GM19397 (cell line): ENCODE measurements at regions not wholly inside any gene's neighbourhood (a gene's known extent, or its start where the extent isn't known, plus 50 kb on each side); places are given as distances from the start of the nearest gene placed in this dataset.
"Not testable (repeated sequence)": the region's sequence is repeated elsewhere in the genome, so short reads cannot be mapped to it uniquely, and the experiment has no call there.

ENCODE experiments used
- ATAC-seq: cut with Tn5 transposase; IDR thresholded peaks from one replicate; pipeline ENCODE4 v1.9.1; 2021; ENCODE audit warnings: mild to moderate bottlenecking, moderate library complexity; ENCODE audit not compliant: unreplicated experiment

GRCh38 chr1:234771642-234772344, 161.8 kb upstream of the IRF2BP2 start:
- ATAC-seq, result no peak

GRCh38 chr1:234770924-234771540, 161.1 kb upstream of the IRF2BP2 start:
- no peak for ATAC-seq

- no peak for ATAC-seq
Observed at GRCh38 chr1:234769986-234770795, 160.2 kb upstream of the IRF2BP2 start.

GRCh38 chr1:234769284-234769985, 159.5 kb upstream of the IRF2BP2 start:
- ATAC-seq, result no peak

GRCh38 chr1:234768569-234769283, 158.7 kb upstream of the IRF2BP2 start:
- no peak for ATAC-seq

- ATAC-seq, result no peak
Observed at GRCh38 chr1:234768171-234768568, 158.2 kb upstream of the IRF2BP2 start.

- ATAC-seq, result no peak
Observed at GRCh38 chr1:234765672-234766071, 155.7 kb upstream of the IRF2BP2 start.

GRCh38 chr1:234765181-234765580, 155.2 kb upstream of the IRF2BP2 start:
- ATAC-seq, result no peak

GRCh38 chr1:234763910-234764309, 153.9 kb upstream of the IRF2BP2 start:
- ATAC-seq, result no peak

GRCh38 chr1:234763367-234763766, 153.4 kb upstream of the IRF2BP2 start:
- no peak for ATAC-seq

GRCh38 chr1:234762127-234762526, 152.1 kb upstream of the IRF2BP2 start:
- not testable (repeated sequence) for ATAC-seq

GRCh38 chr1:234760303-234760723, 150.3 kb upstream of the IRF2BP2 start:
- ATAC-seq, result no peak

GRCh38 chr1:234759888-234760287, 149.9 kb upstream of the IRF2BP2 start:
- no peak for ATAC-seq

GRCh38 chr1:234758851-234759250, 148.9 kb upstream of the IRF2BP2 start:
- ATAC-seq, result no peak

- ATAC-seq, result no peak
Observed at GRCh38 chr1:234756857-234757256, 146.9 kb upstream of the IRF2BP2 start.

GRCh38 chr1:234756066-234756774, 146.2 kb upstream of the IRF2BP2 start:
- no peak for ATAC-seq

- ATAC-seq, result no peak
Observed at GRCh38 chr1:234755449-234755863, 145.5 kb upstream of the IRF2BP2 start.

GRCh38 chr1:234753979-234754378, 144.0 kb upstream of the IRF2BP2 start:
- ATAC-seq, result no peak

GRCh38 chr1:234752927-234753326, 142.9 kb upstream of the IRF2BP2 start:
- ATAC-seq, result no peak

GRCh38 chr1:234751678-234752077, 141.7 kb upstream of the IRF2BP2 start:
- ATAC-seq, result no peak
